ENCODE measurements at regions not wholly inside any gene's neighbourhood (a gene's known extent, or its start where the extent isn't known, plus 50 kb on each side); places are given as distances from the start of the nearest gene placed in this dataset.
"Not testable (repeated sequence)": the region's sequence is repeated elsewhere in the genome, so short reads cannot be mapped to it uniquely, and the experiment has no call there.

DNA sequence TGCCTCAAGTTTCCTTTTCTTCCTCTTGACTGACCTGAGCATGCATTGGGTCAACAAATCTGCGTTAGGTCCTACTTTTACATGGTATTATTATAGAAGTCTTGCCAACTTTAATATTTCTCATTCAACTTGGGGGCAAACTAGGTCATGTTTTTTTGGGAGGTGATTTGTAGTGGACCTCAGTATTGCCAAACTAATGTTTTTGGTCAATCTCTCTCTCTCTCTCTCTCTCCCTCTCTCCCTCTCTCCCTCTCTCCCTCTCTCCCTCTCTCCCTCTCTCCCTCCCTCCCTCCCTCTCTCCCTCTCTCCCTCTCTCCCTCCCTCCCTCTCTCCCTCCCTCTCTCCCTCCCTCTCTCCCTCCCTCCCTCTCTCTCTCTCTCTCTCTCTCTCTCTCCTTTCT is 848.9 kb downstream of the MCTP2 start:
- H3K79me1 ChIP-seq (ENCODE audit: low read length); H3K23ac ChIP-seq (ENCODE audit: low read length); H4K8ac ChIP-seq (ENCODE audit: low read depth, low read length); H3K27me3 ChIP-seq (ENCODE audit: insufficient read depth, low read length); H3K4me3 ChIP-seq (ENCODE audit: low read depth, low read length); H3K9me3 ChIP-seq (ENCODE audit: insufficient read depth, low read depth, low read length); H3K4me1 ChIP-seq (ENCODE audit: control insufficient read depth in 1 of 2, insufficient read depth in 2 of 2, low read length in 2 of 2); H4K12ac ChIP-seq (ENCODE audit: low read depth, low read length); H3K27ac ChIP-seq (ENCODE audit: low read depth, low read length); H3K9ac ChIP-seq (ENCODE audit: low read length); H4K91ac ChIP-seq (ENCODE audit: low read depth, low read length); H3K4ac ChIP-seq (ENCODE audit: low read depth, low read length); H2AK5ac ChIP-seq (ENCODE audit: low read length); H2BK120ac ChIP-seq (ENCODE audit: insufficient read depth, low read length, poor library complexity); H3K36me3 ChIP-seq (ENCODE audit: control insufficient read depth in 1 of 2, insufficient read depth in 2 of 2, low read length in 2 of 2); H2AFZ ChIP-seq (ENCODE audit: insufficient read depth, low read length, poor library complexity); H2BK5ac ChIP-seq (ENCODE audit: low read depth, low read length, poor library complexity); H3K79me2 ChIP-seq (ENCODE audit: control insufficient read depth, insufficient read depth, low read length, poor library complexity); DNase-seq; H3K18ac ChIP-seq (ENCODE audit: low read length); H2BK12ac ChIP-seq (ENCODE audit: low read length); H3K14ac ChIP-seq (ENCODE audit: low read length); H3K4me2 ChIP-seq (ENCODE audit: low read length): not testable (repeated sequence)
- no CpG with 5 or more reads among the region's 1 CpG for WGBS (ENCODE audit: extremely low coverage, insufficient coverage, insufficient read length)

DNA sequence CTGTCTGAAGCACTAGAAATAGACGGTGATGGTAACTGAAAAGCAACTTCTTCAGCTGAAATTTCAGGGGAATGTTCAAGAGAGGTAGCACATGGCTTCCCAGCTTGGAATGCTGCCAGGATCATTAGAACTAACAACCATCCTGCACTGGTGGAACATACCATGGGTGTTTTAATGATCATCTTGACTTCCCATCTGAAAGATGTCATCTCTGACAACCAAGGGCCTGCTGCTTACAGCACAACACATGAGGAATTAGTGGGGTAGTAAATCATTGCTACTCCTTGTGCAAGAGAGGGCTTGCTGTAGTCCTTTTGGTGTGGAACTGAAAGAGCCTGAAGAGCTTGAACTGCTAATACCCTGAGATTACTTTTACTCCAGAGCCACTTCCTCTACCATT is 853.7 kb downstream of the MCTP2 start:
- no peaks in the 10 kb centered on the region for H3K79me1 ChIP-seq (ENCODE audit: low read length)
- no peak overlapping the region for H3K4me3 ChIP-seq (ENCODE audit: low read depth, low read length)
- H3K18ac ChIP-seq (ENCODE audit: low read length) = no peak overlapping the region
- H2AFZ ChIP-seq (ENCODE audit: insufficient read depth, low read length, poor library complexity) = no peak overlapping the region
- WGBS (ENCODE audit: extremely low coverage, insufficient coverage, insufficient read length) = no CpG with 5 or more reads among the region's 1 CpG
- H2BK12ac ChIP-seq (ENCODE audit: low read length) = no peak overlapping the region
- no peak overlapping the region for H4K8ac ChIP-seq (ENCODE audit: low read depth, low read length)
- no peak overlapping the region for H3K9ac ChIP-seq (ENCODE audit: low read length)
- no peaks in the 10 kb centered on the region for H3K4me1 ChIP-seq (ENCODE audit: control insufficient read depth in 1 of 2, insufficient read depth in 2 of 2, low read length in 2 of 2)
- no peak overlapping the region for H3K4me2 ChIP-seq (ENCODE audit: low read length)
- H3K36me3 ChIP-seq (ENCODE audit: control insufficient read depth in 1 of 2, insufficient read depth in 2 of 2, low read length in 2 of 2) = no peaks in the 10 kb centered on the region
- no peak overlapping the region for H3K14ac ChIP-seq (ENCODE audit: low read length)
- H2AK5ac ChIP-seq (ENCODE audit: low read length) = no peak overlapping the region
- no peak overlapping the region for H3K27ac ChIP-seq (ENCODE audit: low read depth, low read length)
- H2BK5ac ChIP-seq (ENCODE audit: low read depth, low read length, poor library complexity) = no peak overlapping the region
- no peak overlapping the region for H3K4ac ChIP-seq (ENCODE audit: low read depth, low read length)
- H4K91ac ChIP-seq (ENCODE audit: low read depth, low read length) = no peak overlapping the region
- DNase-seq = peak; percentile 52 to 88
- H3K27me3 ChIP-seq (ENCODE audit: insufficient read depth, low read length) = no peaks in the 10 kb centered on the region
- no peak overlapping the region for H2BK120ac ChIP-seq (ENCODE audit: insufficient read depth, low read length, poor library complexity)
- no peaks in the 10 kb centered on the region for H3K79me2 ChIP-seq (ENCODE audit: control insufficient read depth, insufficient read depth, low read length, poor library complexity)
- H4K12ac ChIP-seq (ENCODE audit: low read depth, low read length) = no peak overlapping the region
- H3K23ac ChIP-seq (ENCODE audit: low read length) = no peak overlapping the region
- no peaks in the 10 kb centered on the region for H3K9me3 ChIP-seq (ENCODE audit: insufficient read depth, low read depth, low read length)

DNA sequence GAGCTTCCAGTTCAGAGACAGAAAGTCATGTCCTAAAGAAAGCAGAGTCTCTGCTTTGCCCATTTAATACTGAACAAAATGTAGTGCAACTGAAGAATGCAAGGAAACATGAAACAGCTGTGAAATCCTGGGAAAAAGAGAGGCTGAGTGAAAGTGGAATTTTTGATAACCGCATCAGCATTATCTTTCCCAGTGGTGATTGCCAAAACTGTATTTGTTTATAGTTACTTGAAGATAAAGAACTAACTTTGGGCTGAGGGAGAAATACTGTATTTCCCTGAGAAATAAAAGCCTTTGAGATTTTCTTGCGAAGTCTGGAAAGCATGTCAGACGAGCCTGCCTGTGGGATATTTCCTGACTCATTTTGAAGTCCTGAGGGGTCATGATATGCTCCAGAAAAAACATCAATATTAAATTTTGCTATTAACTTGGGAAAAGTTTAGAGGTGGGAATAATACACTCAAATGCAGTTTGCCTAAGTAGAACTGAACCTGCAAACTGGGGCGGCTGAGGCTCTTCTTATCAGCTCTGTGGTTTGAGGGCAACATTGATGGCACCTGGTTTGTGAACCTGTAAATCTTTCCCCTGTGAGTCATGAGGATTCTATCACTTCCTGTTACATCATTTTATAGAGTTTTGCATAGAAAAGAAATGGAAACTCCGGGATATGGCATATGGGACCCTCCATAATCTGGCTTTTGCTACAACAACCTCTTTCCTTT is 855.3 kb downstream of the MCTP2 start:
- H4K91ac ChIP-seq (ENCODE audit: low read depth, low read length) = no peak overlapping the region
- no peak overlapping the region for H2BK12ac ChIP-seq (ENCODE audit: low read length)
- H2AK5ac ChIP-seq (ENCODE audit: low read length) = no peak overlapping the region
- no peak overlapping the region for H3K14ac ChIP-seq (ENCODE audit: low read length)
- no peaks in the 10 kb centered on the region for H3K4me1 ChIP-seq (ENCODE audit: control insufficient read depth in 1 of 2, insufficient read depth in 2 of 2, low read length in 2 of 2)
- H3K18ac ChIP-seq (ENCODE audit: low read length) = no peak overlapping the region
- H4K8ac ChIP-seq (ENCODE audit: low read depth, low read length) = no peak overlapping the region
- no CpG with 5 or more reads among the region's 5 CpGs for WGBS (ENCODE audit: extremely low coverage, insufficient coverage, insufficient read length)
- H2AFZ ChIP-seq (ENCODE audit: insufficient read depth, low read length, poor library complexity) = no peak overlapping the region
- H3K4me3 ChIP-seq (ENCODE audit: low read depth, low read length) = no peak overlapping the region
- no peak overlapping the region for H3K9ac ChIP-seq (ENCODE audit: low read length)
- no peaks in the 10 kb centered on the region for H3K79me1 ChIP-seq (ENCODE audit: low read length)
- H3K4me2 ChIP-seq (ENCODE audit: low read length) = no peak overlapping the region
- no peaks in the 10 kb centered on the region for H3K36me3 ChIP-seq (ENCODE audit: control insufficient read depth in 1 of 2, insufficient read depth in 2 of 2, low read length in 2 of 2)
- peak in 1 of 2 donors; percentile 10 for DNase-seq
- no peaks in the 10 kb centered on the region for H3K79me2 ChIP-seq (ENCODE audit: control insufficient read depth, insufficient read depth, low read length, poor library complexity)
- no peak overlapping the region for H4K12ac ChIP-seq (ENCODE audit: low read depth, low read length)
- no peak overlapping the region for H3K4ac ChIP-seq (ENCODE audit: low read depth, low read length)
- no peak overlapping the region for H3K27ac ChIP-seq (ENCODE audit: low read depth, low read length)
- H2BK5ac ChIP-seq (ENCODE audit: low read depth, low read length, poor library complexity) = no peak overlapping the region
- H3K27me3 ChIP-seq (ENCODE audit: insufficient read depth, low read length) = no peaks in the 10 kb centered on the region
- H3K23ac ChIP-seq (ENCODE audit: low read length) = no peak overlapping the region
- no peak overlapping the region for H2BK120ac ChIP-seq (ENCODE audit: insufficient read depth, low read length, poor library complexity)
- H3K9me3 ChIP-seq (ENCODE audit: insufficient read depth, low read depth, low read length) = no peaks in the 10 kb centered on the region

DNA sequence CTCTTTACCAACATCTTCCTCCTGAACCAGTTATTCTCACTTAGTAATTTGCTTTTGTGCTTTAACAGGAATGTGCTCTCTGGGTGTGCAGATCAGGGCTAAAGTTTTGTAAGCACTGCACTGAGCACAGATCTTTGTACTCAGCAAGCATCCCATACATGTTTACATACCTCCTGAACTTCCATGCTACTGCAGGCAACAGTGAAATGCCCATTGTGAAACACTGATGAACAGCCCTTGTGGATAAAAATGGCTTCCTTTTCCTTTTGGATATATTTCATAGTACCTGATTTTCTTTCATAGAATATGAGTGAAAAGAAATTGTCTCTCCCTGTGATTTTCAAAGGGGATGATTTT is 855.9 kb downstream of the MCTP2 start:
- Histone ChIP-seq H3K9ac (ENCODE audit: low read length) (no peak overlapping the region), H3K79me2 (ENCODE audit: control insufficient read depth, insufficient read depth, low read length, poor library complexity) (no peaks in the 10 kb centered on the region), H3K9me3 (ENCODE audit: insufficient read depth, low read depth, low read length) (no peaks in the 10 kb centered on the region), H3K4me1 (ENCODE audit: control insufficient read depth in 1 of 2, insufficient read depth in 2 of 2, low read length in 2 of 2) (no peaks in the 10 kb centered on the region), H2AFZ (ENCODE audit: insufficient read depth, low read length, poor library complexity) (no peak overlapping the region), H3K27ac (ENCODE audit: low read depth, low read length) (no peak overlapping the region), H3K4me2 (ENCODE audit: low read length) (no peak overlapping the region), H3K4me3 (ENCODE audit: low read depth, low read length) (no peak overlapping the region), H2AK5ac (ENCODE audit: low read length) (no peak overlapping the region), H4K12ac (ENCODE audit: low read depth, low read length) (no peak overlapping the region), H4K91ac (ENCODE audit: low read depth, low read length) (no peak overlapping the region), H3K4ac (ENCODE audit: low read depth, low read length) (no peak overlapping the region), H2BK5ac (ENCODE audit: low read depth, low read length, poor library complexity) (no peak overlapping the region), H3K23ac (ENCODE audit: low read length) (no peak overlapping the region), H2BK120ac (ENCODE audit: insufficient read depth, low read length, poor library complexity) (no peak overlapping the region), H3K14ac (ENCODE audit: low read length) (no peak overlapping the region), H3K36me3 (ENCODE audit: control insufficient read depth in 1 of 2, insufficient read depth in 2 of 2, low read length in 2 of 2) (no peaks in the 10 kb centered on the region), H4K8ac (ENCODE audit: low read depth, low read length) (no peak overlapping the region), H3K18ac (ENCODE audit: low read length) (no peak overlapping the region), H3K79me1 (ENCODE audit: low read length) (no peaks in the 10 kb centered on the region), H3K27me3 (ENCODE audit: insufficient read depth, low read length) (no peaks in the 10 kb centered on the region), H2BK12ac (ENCODE audit: low read length) (no peak overlapping the region)
- peak; percentile 32 to 67 for DNase-seq

Data from trophoblast cell (in vitro differentiated cells and primary cell).